Osteoblast (primary cell): ENCODE measurements at regions not wholly inside any gene's neighbourhood (a gene's known extent, or its start where the extent isn't known, plus 50 kb on each side); places are given as distances from the start of the nearest gene placed in this dataset.

Experiments used
- DNase-seq: peaks from one replicate; pipeline ENCODE4 v3.0.0; 2011; ENCODE audit warnings: low spot score, mixed read lengths; ENCODE audit not compliant: insufficient read length; ENCODE audit errors: missing footprints
- H2AFZ ChIP-seq: 2 replicates; pipeline ENCODE4 v1.6.0; 2011; ENCODE audit warnings: mild to moderate bottlenecking, low read length
- H3K27ac ChIP-seq: 2 replicates; pipeline ENCODE4 v1.5.1; 2011; ENCODE audit warnings: mild to moderate bottlenecking, low read depth, low read length, moderate library complexity
- H3K27me3 ChIP-seq: 2 replicates; pipeline ENCODE4 v1.6.0; 2012; ENCODE audit warnings: mild to moderate bottlenecking, control low read depth, inconsistent platforms, low read length, moderate library complexity; ENCODE audit not compliant: insufficient read depth
- H3K36me3 ChIP-seq: 2 replicates; pipeline ENCODE4 v1.5.1; 2011; ENCODE audit warnings: mild to moderate bottlenecking, low read length, control low read depth, moderate library complexity; ENCODE audit not compliant: insufficient read depth
- H3K4me1 ChIP-seq: 2 replicates; pipeline ENCODE4 v1.5.1; 2011; ENCODE audit warnings: mild to moderate bottlenecking, low read length, control low read depth, moderate library complexity; ENCODE audit not compliant: insufficient read depth
- H3K4me2 ChIP-seq: 2 replicates; pipeline ENCODE4 v1.6.0; 2011; ENCODE audit warnings: mild to moderate bottlenecking, low read length; ENCODE audit not compliant: insufficient read depth
- H3K4me3 ChIP-seq: fragments of 200-600 bp; sonication (generic); 3 replicates; pipeline ENCODE4 v1.5.1; 2012; ENCODE audit warnings: mild to moderate bottlenecking, low read length, inconsistent platforms; ENCODE audit not compliant: insufficient read depth
- H3K79me2 ChIP-seq: 2 replicates; pipeline ENCODE4 v1.6.0; 2012; ENCODE audit warnings: mild to moderate bottlenecking, low read length, control low read depth, inconsistent platforms; ENCODE audit not compliant: insufficient read depth
- H3K9me3 ChIP-seq: 2 replicates; pipeline ENCODE4 v1.5.1; 2011; ENCODE audit warnings: low read depth, low read length, control low read depth
- H4K20me1 ChIP-seq: 2 replicates; pipeline ENCODE4 v1.6.0; 2012; ENCODE audit warnings: mild to moderate bottlenecking, low read length, control low read depth; ENCODE audit not compliant: insufficient read depth
- TF ChIP-seq, protein P1 (sequence below): IDR thresholded peaks from 2 replicates; pipeline ENCODE4 v1.5.1; 2011; ENCODE audit warnings: mild to moderate bottlenecking, low read depth, low read length, moderate library complexity; ENCODE audit errors: extremely low read depth

DNA sequence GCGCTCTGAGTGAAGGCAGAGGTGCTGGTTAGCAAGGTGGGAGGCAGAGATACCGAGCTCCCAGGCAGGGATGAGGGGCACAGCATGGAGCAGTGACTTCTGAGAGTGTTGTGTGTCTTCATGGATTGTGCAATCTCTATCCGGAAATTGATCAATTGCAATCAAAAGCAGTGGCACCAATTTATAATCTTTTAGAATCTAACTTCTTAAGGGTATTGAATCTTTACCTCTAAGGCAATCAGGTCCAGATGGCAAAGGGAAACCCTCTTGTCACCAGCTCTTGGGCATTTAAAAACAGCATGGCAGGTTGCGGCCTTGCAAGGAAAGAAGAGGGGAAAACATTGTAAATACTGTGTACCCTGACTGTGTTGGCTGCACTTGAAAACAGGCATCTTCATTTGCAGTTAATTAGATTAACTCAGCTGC lies 58.0 kb upstream of the MRTFB start:
- Histone ChIP-seq H3K4me3 (peak overlapping the region; percentile 4), H3K4me2 (peak overlapping the region; percentile 64), H4K20me1 (no peaks in the 10 kb centered on the region), H3K9me3 (no peaks in the 10 kb centered on the region), H3K4me1 (peaks cover 32% of the 10 kb centered on the region), H2AFZ (no peak overlapping the region), H3K27ac (peak overlapping the region; percentile 56), H3K27me3 (peaks cover 8% of the 10 kb centered on the region), H3K79me2 (no peaks in the 10 kb centered on the region), H3K36me3 (no peaks in the 10 kb centered on the region)
- TF ChIP-seq, protein P1, sequence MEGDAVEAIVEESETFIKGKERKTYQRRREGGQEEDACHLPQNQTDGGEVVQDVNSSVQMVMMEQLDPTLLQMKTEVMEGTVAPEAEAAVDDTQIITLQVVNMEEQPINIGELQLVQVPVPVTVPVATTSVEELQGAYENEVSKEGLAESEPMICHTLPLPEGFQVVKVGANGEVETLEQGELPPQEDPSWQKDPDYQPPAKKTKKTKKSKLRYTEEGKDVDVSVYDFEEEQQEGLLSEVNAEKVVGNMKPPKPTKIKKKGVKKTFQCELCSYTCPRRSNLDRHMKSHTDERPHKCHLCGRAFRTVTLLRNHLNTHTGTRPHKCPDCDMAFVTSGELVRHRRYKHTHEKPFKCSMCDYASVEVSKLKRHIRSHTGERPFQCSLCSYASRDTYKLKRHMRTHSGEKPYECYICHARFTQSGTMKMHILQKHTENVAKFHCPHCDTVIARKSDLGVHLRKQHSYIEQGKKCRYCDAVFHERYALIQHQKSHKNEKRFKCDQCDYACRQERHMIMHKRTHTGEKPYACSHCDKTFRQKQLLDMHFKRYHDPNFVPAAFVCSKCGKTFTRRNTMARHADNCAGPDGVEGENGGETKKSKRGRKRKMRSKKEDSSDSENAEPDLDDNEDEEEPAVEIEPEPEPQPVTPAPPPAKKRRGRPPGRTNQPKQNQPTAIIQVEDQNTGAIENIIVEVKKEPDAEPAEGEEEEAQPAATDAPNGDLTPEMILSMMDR = no peak
- no peak for DNase-seq

DNA sequence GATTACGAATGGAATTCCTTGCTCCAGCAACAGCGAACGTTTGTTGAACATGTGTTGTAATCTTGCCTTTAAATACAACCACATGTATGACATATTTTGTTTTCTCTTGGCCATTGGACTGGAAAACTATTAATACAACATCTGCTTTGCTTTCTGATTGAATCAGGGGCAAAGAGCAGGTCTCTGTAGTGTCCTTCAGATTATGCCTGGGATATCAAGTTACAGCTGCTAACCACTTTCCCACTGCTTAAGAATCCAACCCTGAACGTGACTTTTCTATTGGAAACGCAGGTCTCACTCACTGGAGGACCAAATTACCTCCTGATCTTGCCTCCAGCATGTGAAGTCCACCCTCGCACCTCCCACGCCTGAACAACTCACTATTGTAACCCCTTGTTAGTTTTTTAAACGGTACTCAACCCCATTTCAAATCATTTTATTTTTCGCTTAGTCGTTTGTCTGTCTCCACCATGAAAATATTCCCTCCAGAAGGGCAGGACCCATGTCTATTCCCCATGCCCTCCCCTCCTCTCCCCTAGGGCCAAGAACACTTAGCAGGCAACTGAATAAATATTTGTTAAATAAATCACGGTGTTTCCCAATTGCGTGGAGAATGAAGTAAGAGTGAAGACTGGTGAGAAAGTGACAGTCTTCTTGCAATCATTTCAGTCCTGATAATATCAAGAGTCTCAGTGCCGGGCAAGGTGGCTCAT lies 57.4 kb upstream of the MRTFB start:
- peak; percentile 86 for DNase-seq
- no peaks in the 10 kb centered on the region for H3K9me3 ChIP-seq
- H3K79me2 ChIP-seq = no peaks in the 10 kb centered on the region
- no peak overlapping the region for H2AFZ ChIP-seq
- peak overlapping the region; percentile 56 for H3K27ac ChIP-seq
- peak overlapping the region; percentile 64 for H3K4me2 ChIP-seq
- H4K20me1 ChIP-seq = no peaks in the 10 kb centered on the region
- TF ChIP-seq, protein P1 = no peak
- peaks cover 32% of the 10 kb centered on the region for H3K4me1 ChIP-seq
- H3K36me3 ChIP-seq = no peaks in the 10 kb centered on the region
- H3K4me3 ChIP-seq = peak overlapping the region; percentile 4
- H3K27me3 ChIP-seq = peaks cover 8% of the 10 kb centered on the region

DNA sequence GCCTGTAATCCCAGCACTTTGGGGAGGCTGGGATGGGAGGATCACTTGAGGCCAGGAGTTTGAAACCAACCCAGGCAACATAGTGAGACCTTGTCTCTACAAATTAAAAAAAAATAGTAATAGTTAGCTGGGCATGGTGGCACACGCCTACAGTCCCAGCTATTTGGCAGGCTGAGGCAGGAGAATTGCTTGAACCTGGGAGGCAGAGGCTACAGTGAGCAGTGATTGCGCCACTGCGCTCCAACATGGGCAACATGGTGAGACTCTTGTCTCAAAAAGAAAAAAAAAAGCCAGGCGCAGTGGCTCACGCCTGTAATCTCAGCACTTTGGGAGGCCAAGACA lies 56.9 kb upstream of the MRTFB start:
- Histone ChIP-seq H3K27ac (peak overlapping the region; percentile 56), H3K79me2 (no peaks in the 10 kb centered on the region), H2AFZ (no peak overlapping the region), H3K4me2 (peak overlapping the region; percentile 64), H3K36me3 (no peaks in the 10 kb centered on the region), H3K9me3 (no peaks in the 10 kb centered on the region), H3K4me1 (peaks cover 32% of the 10 kb centered on the region), H4K20me1 (no peaks in the 10 kb centered on the region), H3K27me3 (peaks cover 6% of the 10 kb centered on the region), H3K4me3 (no peak overlapping the region)
- TF ChIP-seq, protein P1 = no peak
- no peak for DNase-seq

DNA sequence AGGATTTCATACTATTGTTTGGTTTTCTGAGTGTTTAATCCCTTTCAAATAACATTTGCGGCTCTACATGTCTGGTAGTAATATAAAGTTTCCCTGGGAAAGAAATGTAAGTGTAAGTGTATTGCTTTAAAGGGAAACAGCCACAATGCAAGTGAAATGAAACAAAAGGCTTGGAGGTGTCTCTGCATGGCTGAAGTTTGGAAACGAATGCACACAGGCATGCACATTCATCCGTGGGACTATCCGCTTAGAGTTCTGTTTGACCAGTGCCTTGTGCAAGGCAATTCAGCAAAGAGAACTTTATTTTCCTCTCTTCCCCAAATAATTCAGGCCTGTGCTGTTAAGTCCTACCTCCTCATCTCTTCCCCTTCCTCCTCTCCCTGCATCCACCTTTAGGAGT lies 56.1 kb upstream of the MRTFB start:
- TF ChIP-seq, protein P1 = no peak
- peaks cover 32% of the 10 kb centered on the region for H3K4me1 ChIP-seq
- no peak overlapping the region for H3K4me3 ChIP-seq
- peaks cover 4% of the 10 kb centered on the region for H3K27me3 ChIP-seq
- DNase-seq = no peak
- H2AFZ ChIP-seq = peak overlapping the region; percentile 12
- no peaks in the 10 kb centered on the region for H4K20me1 ChIP-seq
- no peaks in the 10 kb centered on the region for H3K9me3 ChIP-seq
- no peaks in the 10 kb centered on the region for H3K79me2 ChIP-seq
- peak overlapping the region; percentile 19 for H3K4me2 ChIP-seq
- no peaks in the 10 kb centered on the region for H3K36me3 ChIP-seq
- no peak overlapping the region for H3K27ac ChIP-seq
